ENCODE measurements at regions not wholly inside any gene's neighbourhood (a gene's known extent, or its start where the extent isn't known, plus 50 kb on each side); places are given as distances from the start of the nearest gene placed in this dataset.

GRCh38 chr9:21552244-21553170 is 70.4 kb upstream of the IFNE start:
- TF ChIP-seq CTCF (IDR thresholded peaks at IDR 0.05; ENCODE audit: low read length) (no peak), EZH2 (optimal IDR thresholded peaks at IDR 0.05; ENCODE audit: low read depth, low read length) (no peak)

Measured in MM.1S (cell line).